DOHH2 (cell line): ENCODE measurements at regions not wholly inside any gene's neighbourhood (a gene's known extent, or its start where the extent isn't known, plus 50 kb on each side); places are given as distances from the start of the nearest gene placed in this dataset.

ENCODE experiments used
- H3F3A ChIP-seq: fragments of 200-600 bp; sonication (generic), shearing (Covaris generic); 2 replicates; pipeline ENCODE4 v1.6.0; 2016; ENCODE audit warnings: antibody characterized with exemption, mild to moderate bottlenecking; ENCODE audit not compliant: control insufficient read depth, insufficient read depth
- H3K27ac ChIP-seq: fragments of 200-600 bp; sonication (generic); 2 replicates; pipeline ENCODE4 v1.5.1; 2014; ENCODE audit warnings: low read depth, mild to moderate bottlenecking, low read length, moderate library complexity
- H3K27me3 ChIP-seq: fragments of 200-600 bp; sonication (generic); 2 replicates; pipeline ENCODE4 v1.6.1; 2014; ENCODE audit warnings: mild to moderate bottlenecking, low read length, mixed read lengths; ENCODE audit not compliant: control insufficient read depth
- H3K36me3 ChIP-seq: fragments of 200-600 bp; sonication (generic); 2 replicates; pipeline ENCODE4 v1.6.1; 2014; ENCODE audit warnings: mild to moderate bottlenecking, low read length, moderate library complexity, mixed read lengths; ENCODE audit not compliant: control insufficient read depth
- H3K4me1 ChIP-seq: fragments of 200-600 bp; sonication (generic); 2 replicates; pipeline ENCODE4 v1.6.1; 2014; ENCODE audit warnings: mild to moderate bottlenecking, low read length, mixed read lengths; ENCODE audit not compliant: control insufficient read depth
- H3K4me2 ChIP-seq: fragments of 200-600 bp; sonication (generic); 2 replicates; pipeline ENCODE4 v1.6.0; 2014; ENCODE audit warnings: mild to moderate bottlenecking, low read length, moderate library complexity
- H3K4me3 ChIP-seq: fragments of 200-600 bp; sonication (generic); 2 replicates; pipeline ENCODE4 v1.5.1; 2014; ENCODE audit warnings: mild to moderate bottlenecking, low read length, mixed read lengths
- H3K79me2 ChIP-seq: fragments of 200-600 bp; sonication (generic); 2 replicates; pipeline ENCODE4 v1.6.1; 2014; ENCODE audit warnings: mild to moderate bottlenecking, low read length, mixed read lengths; ENCODE audit not compliant: control insufficient read depth
- H3K9me2 ChIP-seq: fragments of 200-600 bp; sonication (generic); replicated peaks from 2 replicates; pipeline ENCODE4 v1.6.1; 2014; ENCODE audit warnings: mild to moderate bottlenecking, low read length, mixed read lengths; ENCODE audit not compliant: control insufficient read depth
- H3K9me3 ChIP-seq: fragments of 200-600 bp; sonication (generic); 2 replicates; pipeline ENCODE4 v1.6.1; 2014; ENCODE audit warnings: antibody characterized with exemption, low read length, mixed read lengths; ENCODE audit not compliant: control insufficient read depth, insufficient read depth
- H4K20me1 ChIP-seq: fragments of 200-600 bp; sonication (generic); 2 replicates; pipeline ENCODE4 v1.6.0; 2014; ENCODE audit warnings: low read depth, mild to moderate bottlenecking, antibody characterized with exemption, low read length, moderate library complexity; ENCODE audit not compliant: control insufficient read depth, insufficient read depth
- EZH2phosphoT487 ChIP-seq: fragments of 200-600 bp; sonication (generic); IDR thresholded peaks from 2 replicates; pipeline ENCODE4 v1.6.1; 2017; ENCODE audit warnings: borderline replicate concordance, mild to moderate bottlenecking, antibody characterized with exemption, low read length, moderate library complexity, mixed read lengths
- TF ChIP-seq, protein P1 (sequence below): fragments of 200-600 bp; sonication (generic); IDR thresholded peaks from one replicate; pipeline ENCODE4 v1.5.1; 2014; ENCODE audit warnings: antibody characterized with exemption, mild to moderate bottlenecking, low read depth, low read length; ENCODE audit not compliant: poor library complexity, severe bottlenecking

DNA sequence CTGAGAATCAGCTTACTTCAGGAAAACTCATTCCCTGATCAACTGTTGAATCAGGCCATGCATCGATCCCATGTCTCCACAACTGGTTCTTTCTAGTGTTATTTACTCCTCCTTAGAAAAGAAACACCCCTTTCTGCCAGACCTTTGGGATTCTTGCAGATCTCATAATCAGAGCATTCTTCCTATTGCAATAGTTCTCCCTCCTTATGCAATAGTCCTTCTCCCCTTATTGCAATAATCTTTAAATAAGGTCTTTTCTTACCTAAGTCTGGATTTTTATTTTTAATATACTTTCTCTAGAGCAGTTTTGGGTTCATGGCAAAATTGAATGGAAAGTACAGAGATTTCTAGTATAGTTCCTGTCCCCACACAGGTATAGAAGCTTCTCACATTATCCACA is 141.9 kb upstream of the SGO1 start:
- H3K4me2 ChIP-seq, result no peak overlapping the region
- no peaks in the 10 kb centered on the region for H3K36me3 ChIP-seq
- H3K79me2 ChIP-seq, result no peaks in the 10 kb centered on the region
- H3F3A ChIP-seq, result no peaks in the 10 kb centered on the region
- no peaks in the 10 kb centered on the region for H3K9me3 ChIP-seq
- TF ChIP-seq, protein P1, sequence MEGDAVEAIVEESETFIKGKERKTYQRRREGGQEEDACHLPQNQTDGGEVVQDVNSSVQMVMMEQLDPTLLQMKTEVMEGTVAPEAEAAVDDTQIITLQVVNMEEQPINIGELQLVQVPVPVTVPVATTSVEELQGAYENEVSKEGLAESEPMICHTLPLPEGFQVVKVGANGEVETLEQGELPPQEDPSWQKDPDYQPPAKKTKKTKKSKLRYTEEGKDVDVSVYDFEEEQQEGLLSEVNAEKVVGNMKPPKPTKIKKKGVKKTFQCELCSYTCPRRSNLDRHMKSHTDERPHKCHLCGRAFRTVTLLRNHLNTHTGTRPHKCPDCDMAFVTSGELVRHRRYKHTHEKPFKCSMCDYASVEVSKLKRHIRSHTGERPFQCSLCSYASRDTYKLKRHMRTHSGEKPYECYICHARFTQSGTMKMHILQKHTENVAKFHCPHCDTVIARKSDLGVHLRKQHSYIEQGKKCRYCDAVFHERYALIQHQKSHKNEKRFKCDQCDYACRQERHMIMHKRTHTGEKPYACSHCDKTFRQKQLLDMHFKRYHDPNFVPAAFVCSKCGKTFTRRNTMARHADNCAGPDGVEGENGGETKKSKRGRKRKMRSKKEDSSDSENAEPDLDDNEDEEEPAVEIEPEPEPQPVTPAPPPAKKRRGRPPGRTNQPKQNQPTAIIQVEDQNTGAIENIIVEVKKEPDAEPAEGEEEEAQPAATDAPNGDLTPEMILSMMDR, result no peak
- TF ChIP-seq EZH2phosphoT487, result no peak
- H3K27me3 ChIP-seq, result no peaks in the 10 kb centered on the region
- H3K4me1 ChIP-seq, result no peaks in the 10 kb centered on the region
- no peak overlapping the region for H3K27ac ChIP-seq
- H3K9me2 ChIP-seq, result no peaks in the 10 kb centered on the region
- no peaks in the 10 kb centered on the region for H4K20me1 ChIP-seq
- no peak overlapping the region for H3K4me3 ChIP-seq

DNA sequence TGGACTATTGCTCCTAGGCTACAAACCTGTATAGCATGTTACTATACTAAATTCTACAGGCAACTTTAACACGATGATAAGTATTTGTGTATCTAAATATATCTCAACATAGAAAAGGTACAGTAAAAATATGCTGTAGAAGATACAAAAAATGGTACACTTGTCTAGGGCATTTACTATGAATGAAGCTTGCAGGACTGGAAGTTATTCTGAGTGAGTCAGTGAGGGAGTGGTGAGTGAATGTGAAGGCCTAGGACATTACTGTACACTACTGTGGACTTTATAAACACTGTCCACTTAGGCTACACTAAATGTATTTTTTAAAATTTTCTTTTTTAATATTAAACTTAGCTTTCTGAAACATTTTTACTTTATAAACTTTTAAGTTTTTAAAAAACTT is 140.5 kb upstream of the SGO1 start:
- H3K36me3 ChIP-seq, result no peaks in the 10 kb centered on the region
- H3K27me3 ChIP-seq, result no peaks in the 10 kb centered on the region
- TF ChIP-seq, protein P1, result no peak
- no peak for TF ChIP-seq EZH2phosphoT487
- H3K4me2 ChIP-seq, result no peak overlapping the region
- no peaks in the 10 kb centered on the region for H3K9me3 ChIP-seq
- H3K4me3 ChIP-seq, result no peak overlapping the region
- H3K79me2 ChIP-seq, result no peaks in the 10 kb centered on the region
- H4K20me1 ChIP-seq, result no peaks in the 10 kb centered on the region
- no peaks in the 10 kb centered on the region for H3F3A ChIP-seq
- H3K27ac ChIP-seq, result no peak overlapping the region
- no peaks in the 10 kb centered on the region for H3K9me2 ChIP-seq
- H3K4me1 ChIP-seq, result no peaks in the 10 kb centered on the region

DNA sequence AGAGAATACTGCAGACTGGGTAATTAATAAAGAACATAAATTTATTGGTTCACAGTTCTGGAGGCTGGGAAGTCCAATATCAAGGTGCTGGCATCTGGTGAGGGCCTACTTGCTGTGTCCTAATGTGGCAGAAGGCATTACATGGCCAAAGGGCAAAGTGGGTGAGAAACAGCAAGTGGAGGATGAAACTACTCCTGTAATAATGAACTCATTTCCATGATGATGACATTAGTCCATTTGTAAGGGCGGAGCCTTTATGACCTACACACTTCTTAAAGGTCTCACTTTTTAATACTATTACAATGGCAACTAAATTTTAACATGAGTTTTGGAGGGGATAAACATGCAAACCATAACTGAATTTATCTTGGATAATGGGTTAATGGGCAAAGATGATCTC is 139.6 kb upstream of the SGO1 start:
- Histone ChIP-seq H3K9me2 (no peaks in the 10 kb centered on the region), H3F3A (no peaks in the 10 kb centered on the region), H3K4me1 (no peaks in the 10 kb centered on the region), H3K9me3 (no peaks in the 10 kb centered on the region), H3K36me3 (no peaks in the 10 kb centered on the region), H3K79me2 (no peaks in the 10 kb centered on the region), H3K27ac (no peak overlapping the region), H4K20me1 (no peaks in the 10 kb centered on the region), H3K27me3 (no peaks in the 10 kb centered on the region), H3K4me2 (no peak overlapping the region), H3K4me3 (no peak overlapping the region)
- no peak for TF ChIP-seq EZH2phosphoT487
- TF ChIP-seq, protein P1, result no peak
